ENCODE measurements at regions not wholly inside any gene's neighbourhood (a gene's known extent, or its start where the extent isn't known, plus 50 kb on each side); places are given as distances from the start of the nearest gene placed in this dataset.
"Not testable (repeated sequence)": the region's sequence is repeated elsewhere in the genome, so short reads cannot be mapped to it uniquely, and the experiment has no call there.

DNA sequence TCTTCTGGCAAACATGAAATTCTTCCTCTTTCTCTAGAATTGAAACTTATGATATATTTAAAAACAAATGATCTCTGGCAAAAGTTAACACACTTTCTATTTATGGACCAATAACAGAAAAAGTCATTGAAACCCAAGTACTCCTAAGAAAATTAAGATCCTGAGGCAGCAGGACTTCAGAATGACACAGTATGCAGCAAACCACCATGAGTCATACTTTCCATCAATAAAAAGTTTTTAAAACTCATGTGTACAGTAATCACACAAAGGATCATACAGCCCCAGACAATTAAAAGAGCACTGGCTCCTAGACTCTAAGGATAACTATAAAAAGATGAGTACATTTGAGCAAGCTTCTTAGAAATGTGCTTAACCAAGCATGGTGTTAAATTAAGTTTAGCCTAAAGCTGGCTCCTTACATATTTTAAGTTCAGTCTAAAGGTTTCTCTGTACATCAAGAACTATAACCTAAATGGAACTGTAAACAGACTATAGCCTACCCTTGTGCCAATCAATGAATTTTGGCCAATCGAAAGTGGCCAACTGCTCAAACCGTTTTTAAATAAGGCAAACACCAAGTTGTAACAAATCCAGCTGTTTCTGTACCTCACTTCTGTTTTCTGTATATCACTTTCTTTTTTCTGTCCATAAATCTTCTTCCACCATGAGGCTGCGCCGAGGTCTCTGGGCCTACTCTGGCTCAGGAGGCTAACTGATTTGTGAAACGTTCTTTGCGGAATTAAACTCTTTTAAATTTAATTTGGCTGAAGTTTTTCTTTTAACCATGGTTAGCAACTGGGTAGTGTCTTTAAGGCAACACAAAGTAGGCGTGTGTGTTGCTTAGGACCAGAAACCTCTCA is 232.1 kb upstream of the PIK3R1 start:
- DNase-seq: no peak

DNA sequence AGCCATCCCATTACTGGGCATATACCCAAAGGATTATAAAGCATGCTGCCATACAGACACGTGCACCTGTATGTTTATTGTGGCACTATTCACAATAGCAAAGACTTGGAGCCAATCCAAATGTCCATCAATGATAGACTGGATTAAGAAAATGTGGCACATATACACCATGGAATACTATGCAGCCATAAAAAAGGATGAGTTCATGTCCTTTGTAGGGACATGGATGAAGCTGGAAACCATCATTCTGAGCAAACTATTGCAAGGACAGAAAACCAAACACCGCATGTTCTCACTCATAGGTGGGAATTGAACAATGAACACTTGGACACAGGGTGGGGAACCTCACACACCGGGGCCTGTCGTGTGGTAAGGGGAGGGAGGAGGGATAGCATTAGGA is 233.4 kb upstream of the PIK3R1 start:
- DNase-seq: not testable (repeated sequence)

GRCh38 chr5:67978171-67978570 is 237.4 kb upstream of the PIK3R1 start:
- no peak for DNase-seq

- DNase-seq: no peak
Measured at GRCh38 chr5:67976891-67977601, 238.5 kb upstream of the PIK3R1 start.

DNA sequence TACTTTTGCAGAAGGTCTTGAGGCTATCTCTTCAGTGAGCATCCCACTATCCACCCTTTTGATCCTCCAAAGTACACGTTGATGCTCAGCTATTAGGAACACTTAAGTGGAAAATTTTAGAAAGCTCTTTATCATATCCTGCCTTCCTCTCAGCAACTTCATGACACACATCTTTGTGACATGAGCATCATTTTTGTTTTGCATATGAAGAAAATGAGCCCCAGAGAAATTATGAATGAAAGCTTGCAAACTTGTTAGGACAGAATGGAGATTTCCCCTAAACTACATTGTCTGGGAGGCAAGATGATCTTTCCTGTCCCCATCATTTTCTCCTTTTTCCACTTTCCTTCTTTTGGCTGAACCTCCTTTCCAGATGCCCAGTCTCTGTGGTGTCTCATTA is 239.4 kb upstream of the PIK3R1 start:
- DNase-seq: no peak

- DNase-seq: no peak
Measured at GRCh38 chr5:67974471-67974870, 241.1 kb upstream of the PIK3R1 start.

- DNase-seq: no peak
Measured at GRCh38 chr5:67974054-67974453, 241.5 kb upstream of the PIK3R1 start.

DNA sequence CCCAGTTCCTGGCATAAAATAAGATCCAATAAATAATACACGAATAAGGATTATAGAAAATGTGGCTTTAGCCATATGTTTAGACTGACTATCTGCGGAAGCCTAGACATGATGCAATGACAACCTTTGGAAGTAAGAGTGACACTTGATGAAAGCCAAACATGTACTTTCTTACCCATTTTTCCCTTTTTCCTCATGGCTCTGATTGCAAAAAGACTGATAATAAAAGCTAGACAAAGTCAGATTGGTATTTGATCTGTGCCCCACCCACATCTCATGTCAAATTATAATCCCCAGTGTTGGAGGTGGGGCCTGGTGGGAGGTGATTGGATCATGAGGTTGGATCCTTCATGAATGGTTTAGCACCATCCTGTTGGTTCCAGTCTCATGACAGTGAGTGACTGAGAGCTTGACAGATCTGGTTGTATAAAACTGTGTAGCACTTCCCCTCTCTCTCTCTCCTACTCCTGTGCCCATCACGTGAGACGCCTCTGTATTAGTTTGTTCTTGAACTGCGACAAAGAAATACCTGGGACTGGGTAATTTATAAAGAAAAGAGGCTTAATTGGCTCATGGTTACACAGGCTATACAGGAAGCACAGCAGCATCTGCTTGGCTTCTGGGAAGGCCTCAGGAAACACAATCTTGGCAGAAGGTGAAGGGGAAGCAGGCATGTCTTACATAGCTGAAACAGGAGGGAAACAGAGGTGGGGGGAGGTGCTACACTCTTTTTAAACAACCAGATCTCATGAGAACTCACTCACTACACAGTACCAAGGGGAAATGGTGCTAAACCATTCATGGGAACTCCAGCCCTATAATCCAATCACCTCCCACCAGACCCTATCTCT is 243.4 kb upstream of the PIK3R1 start:
- DNase-seq: no peak

DNA sequence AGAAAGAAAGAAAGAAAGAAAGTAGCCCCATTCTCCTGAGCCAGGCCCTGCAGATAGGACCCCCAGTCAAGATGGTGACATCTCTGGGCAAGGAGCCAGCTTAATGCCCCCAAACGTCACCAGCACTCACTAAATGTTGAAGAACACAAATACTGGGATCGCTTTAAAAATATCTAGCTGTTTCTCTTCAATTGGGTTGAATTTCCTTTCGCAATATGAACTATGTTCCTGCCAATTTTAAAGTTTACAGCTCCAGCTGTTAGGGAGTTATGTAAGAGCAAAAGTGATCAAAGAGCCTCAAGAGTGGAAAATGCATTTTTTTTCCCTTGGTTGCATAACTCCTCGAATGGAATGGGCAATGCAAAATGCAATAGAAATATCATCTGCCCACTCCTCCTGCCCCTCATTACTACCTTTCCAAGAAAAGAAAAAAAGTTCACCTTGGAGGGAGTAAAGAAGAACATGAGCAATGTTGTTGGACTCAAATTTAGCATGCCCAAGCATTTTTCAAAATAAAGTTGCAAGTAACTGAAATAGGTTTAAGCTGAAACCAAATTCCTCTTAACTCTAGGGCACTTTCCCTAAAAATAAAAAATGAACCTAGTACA is 244.2 kb upstream of the PIK3R1 start:
- DNase-seq: no peak

DNA sequence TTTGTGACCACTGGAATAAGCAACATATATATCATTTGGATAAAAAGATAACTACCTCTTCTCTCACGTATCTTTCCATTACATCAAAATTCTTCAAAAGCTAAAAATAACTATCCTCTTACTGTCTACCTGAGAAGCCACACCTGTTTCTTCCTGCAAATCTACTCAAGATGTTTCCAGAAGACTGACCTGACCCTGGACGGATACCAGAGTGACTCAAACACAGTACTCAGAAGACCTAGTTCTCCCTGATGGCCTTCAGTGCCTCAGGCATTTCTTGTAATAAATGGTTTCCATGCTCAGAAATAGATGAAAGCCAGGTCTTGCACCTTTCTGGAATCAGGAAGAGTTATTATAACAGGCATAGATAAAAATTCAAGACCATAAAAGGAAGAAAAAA is 245.9 kb upstream of the PIK3R1 start:
- no peak for DNase-seq

- DNase-seq: no peak
Measured at GRCh38 chr5:67969176-67969575, 246.4 kb upstream of the PIK3R1 start.

DNA sequence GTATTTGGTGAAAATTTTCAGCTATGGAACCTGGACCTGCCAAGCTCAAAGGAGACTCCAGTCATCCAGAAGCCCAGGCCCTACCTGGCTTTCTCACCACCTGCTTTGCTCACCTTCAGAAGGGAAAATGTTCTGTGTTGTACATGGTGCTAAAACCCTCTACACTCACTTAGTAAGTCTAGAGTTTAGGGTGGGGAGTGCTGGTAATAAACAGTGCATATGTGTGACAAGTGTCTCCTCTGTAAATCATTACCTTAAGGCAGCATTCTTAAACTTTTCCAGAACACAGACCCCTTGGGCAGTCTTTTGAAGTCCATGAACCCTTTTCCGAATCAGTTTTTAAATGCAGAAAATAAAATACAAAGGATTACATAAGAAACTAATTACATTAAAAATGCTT is 248.8 kb upstream of the PIK3R1 start:
- no peak for DNase-seq

DNA sequence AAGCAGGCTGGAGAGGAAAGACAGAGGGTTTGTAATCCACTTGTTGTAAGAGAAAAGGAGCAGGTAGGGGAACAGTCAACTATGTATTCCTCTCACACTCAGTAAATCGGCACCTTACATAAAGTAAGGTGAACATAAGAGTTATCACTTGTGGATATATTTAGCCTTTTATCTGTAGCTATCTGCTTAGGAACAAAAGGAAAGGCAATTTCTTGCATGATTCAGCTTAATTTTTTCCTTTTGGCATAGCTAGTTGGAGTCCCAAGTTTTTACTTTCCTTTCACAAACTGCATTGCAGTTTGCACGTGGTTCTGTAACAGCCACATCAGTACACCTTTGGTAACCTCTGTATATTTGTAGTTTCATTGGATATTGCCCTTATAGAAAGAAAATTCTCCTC is 250.9 kb upstream of the PIK3R1 start:
- DNase-seq: no peak

- DNase-seq: no peak
Measured at GRCh38 chr5:67963789-67964519, 251.6 kb upstream of the PIK3R1 start.

DNA sequence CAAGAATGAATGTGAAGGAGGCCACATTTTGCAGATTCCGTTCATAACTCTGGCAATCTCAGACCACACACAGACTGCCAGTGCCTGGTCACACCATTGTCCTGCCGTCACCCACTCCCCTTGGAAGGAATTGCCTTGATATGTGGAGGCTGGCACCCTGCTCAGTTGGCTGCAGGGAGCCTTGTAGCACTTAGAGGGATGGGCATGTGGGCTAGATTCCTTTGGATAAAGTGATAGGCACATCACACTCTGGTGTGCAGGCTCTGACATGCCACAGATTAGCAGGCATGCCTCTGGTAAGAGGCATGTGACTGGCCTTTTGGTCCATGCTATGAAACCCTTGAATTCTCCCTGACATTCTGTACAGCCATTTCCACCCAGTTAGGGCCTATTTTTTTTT is 254.6 kb upstream of the PIK3R1 start:
- DNase-seq: no peak

GRCh38 chr5:67957374-67957773 is 258.2 kb upstream of the PIK3R1 start:
- DNase-seq: peak in 2 of 14 donors; percentile 20 to 23

DNA sequence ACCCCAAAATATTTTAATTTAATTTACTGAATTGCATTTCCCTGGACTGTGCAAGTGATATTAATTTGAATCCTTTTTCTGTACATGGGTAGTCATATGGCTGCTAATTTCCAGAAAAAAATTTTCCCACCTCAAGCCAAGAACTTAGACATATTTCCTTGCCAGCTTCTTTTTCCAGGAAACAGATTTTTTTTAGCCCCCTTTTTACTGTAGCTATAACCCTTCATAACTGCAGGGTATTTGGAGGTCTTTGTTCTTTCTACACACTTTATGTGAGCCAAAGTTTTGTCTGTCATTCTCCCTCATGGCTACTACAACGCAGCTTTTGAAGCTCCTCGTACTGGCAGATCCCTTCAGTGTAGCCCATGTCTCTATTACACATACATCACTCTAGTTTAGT is 261.2 kb upstream of the PIK3R1 start:
- DNase-seq: no peak

DNA sequence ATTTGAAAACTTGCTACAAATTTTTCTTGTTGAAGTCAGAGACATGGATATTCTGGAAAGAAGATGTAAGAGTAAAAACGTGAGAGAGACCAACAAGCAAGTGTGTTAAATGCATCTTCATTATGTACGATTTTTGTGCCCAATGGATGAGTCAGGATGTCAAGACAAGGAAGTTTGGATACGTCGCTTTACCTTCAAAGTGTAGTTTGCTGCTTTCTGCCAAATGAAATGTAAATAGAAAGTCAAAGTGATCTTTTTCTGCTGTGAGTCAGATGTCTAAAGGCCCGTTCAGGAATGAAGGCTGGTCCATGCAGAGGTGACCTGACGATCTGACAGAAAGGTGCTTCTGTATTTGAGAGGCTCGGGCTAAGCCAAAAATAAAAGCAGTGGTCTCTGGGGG is 273.1 kb upstream of the PIK3R1 start:
- DNase-seq: no peak

DNA sequence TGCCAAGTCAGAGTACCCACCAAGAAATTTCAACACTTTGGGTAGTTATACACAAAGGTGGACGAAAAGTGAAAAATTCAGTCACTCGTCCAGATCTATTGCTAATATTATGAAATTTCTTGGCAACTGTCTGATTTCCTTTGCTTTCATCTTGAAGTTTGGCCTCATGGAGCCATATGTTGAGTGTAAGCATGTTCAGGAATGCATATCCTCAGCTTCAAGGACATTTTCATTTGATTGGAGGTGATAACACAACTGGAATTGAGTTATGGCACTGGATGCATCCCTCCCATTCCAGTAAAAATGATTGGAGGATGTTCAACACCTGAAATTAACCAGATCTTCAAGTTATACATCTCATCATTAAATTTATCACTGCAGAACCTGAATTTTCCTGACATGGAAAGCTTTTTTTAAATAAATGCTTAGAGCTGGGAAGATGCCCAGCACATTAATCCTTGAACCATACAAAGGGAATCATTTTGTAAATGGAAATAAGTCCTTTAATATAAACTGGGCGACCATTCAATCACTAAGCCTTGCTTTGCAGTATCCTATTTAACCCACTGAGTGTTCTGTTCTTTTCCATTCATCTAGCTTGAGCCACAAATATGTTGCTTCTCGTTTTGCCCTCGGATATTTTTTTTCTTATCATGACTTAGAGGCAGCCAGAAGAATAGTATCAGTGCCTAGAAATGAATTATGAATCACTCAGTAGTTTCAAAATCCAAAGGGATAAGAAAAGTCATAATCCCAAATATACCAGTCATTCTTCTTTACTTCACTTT is 273.7 kb upstream of the PIK3R1 start:
- DNase-seq: no peak

DNA sequence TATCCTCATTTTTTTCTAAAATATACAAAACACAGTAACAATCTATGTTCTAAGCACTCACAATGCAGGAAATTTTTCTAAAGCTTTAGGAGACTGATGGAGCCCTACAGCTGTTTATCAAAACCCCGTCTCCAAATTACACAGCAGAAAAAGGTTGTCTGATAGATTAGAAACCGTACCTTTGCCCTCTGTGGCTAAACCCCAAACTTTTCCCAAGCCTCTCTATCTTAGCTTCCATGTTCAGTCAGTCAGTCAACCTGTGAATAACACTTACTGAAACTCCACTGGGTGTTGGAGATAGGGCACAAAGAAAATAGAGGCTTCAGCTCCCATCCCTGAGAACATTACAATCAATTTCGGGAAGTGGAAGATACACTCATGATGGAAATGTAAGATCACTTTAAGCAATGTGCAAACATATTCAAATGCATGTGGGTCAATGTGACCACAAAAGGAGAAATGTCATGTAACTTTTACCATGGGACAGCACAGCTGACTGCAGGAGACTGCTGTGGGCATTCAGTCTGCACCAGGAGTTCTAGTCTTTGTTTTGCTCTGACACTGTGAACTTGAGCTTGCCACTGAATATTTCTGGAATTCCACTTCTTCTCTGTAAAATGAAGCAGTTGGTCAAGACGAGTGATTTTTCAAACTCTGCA is 279.5 kb upstream of the PIK3R1 start:
- DNase-seq: no peak

DNA sequence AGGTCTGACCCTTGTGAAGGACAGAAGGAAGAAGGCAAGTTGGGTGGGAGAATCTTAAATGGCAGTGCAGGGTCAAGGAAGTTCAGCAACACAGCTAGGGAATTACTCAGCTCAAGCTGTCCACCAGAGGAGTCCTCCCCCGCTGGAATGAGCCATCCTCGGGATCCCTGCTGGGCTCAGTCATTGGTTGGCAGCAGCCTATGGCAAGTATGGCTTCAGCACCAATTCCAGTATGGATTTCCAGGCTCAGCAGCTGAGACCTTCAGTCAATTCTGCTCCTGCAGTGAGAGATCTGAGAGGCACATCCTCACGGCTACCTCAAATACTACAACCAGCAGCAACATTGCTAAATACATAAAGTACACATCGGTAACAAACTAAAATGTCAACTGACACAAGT is 280.6 kb upstream of the PIK3R1 start:
- no peak for DNase-seq

All from C1 segment of cervical spinal cord (tissue), 14 donors.